DMS114 treated with DMSO at 0.1 percent for 48 hours (cell line): ENCODE measurements at regions not wholly inside any gene's neighbourhood (a gene's known extent, or its start where the extent isn't known, plus 50 kb on each side); places are given as distances from the start of the nearest gene placed in this dataset.
"Not testable (repeated sequence)": the region's sequence is repeated elsewhere in the genome, so short reads cannot be mapped to it uniquely, and the experiment has no call there.

Experiments used
- DNase-seq: peaks from one replicate; lab custom pipeline; 2025; ENCODE audit not compliant: unreplicated experiment; lab: John Stamatoyannopoulos, UW

GRCh38 chr5:155595791-155596190, 582.2 kb downstream of the KIF4B start:
- DNase-seq: no peak

GRCh38 chr5:155598552-155598951, 585.0 kb downstream of the KIF4B start:
- DNase-seq: no peak

- no peak for DNase-seq
Measured at GRCh38 chr5:155605920-155606319, 592.4 kb downstream of the KIF4B start.

GRCh38 chr5:155616779-155617392, 603.3 kb downstream of the KIF4B start:
- no peak for DNase-seq

GRCh38 chr5:155619688-155620087, 606.1 kb downstream of the KIF4B start:
- DNase-seq: no peak

GRCh38 chr5:155620821-155621410, 607.4 kb downstream of the KIF4B start:
- DNase-seq: no peak

- DNase-seq: no peak
Measured at GRCh38 chr5:155624597-155625241, 611.2 kb downstream of the KIF4B start.

GRCh38 chr5:155625315-155625714, 611.8 kb downstream of the KIF4B start:
- DNase-seq: no peak

GRCh38 chr5:155625897-155626543, 612.5 kb downstream of the KIF4B start:
- DNase-seq: no peak

GRCh38 chr5:155626592-155626991, 613.0 kb downstream of the KIF4B start:
- DNase-seq: no peak

GRCh38 chr5:155628346-155628745, 614.8 kb downstream of the KIF4B start:
- DNase-seq: no peak

- no peak for DNase-seq
Measured at GRCh38 chr5:155629597-155629996, 616.0 kb downstream of the KIF4B start.

GRCh38 chr5:155631116-155631515, 617.6 kb downstream of the KIF4B start:
- no peak for DNase-seq

- no peak for DNase-seq
Measured at GRCh38 chr5:155633338-155633957, 619.9 kb downstream of the KIF4B start.

GRCh38 chr5:155649666-155650065, 636.1 kb downstream of the KIF4B start:
- no peak for DNase-seq

GRCh38 chr5:155655569-155655968, 642.0 kb downstream of the KIF4B start:
- no peak for DNase-seq

- no peak for DNase-seq
Measured at GRCh38 chr5:155661859-155662258, 648.3 kb downstream of the KIF4B start.

GRCh38 chr5:155665361-155665760, 651.8 kb downstream of the KIF4B start:
- no peak for DNase-seq

GRCh38 chr5:155672001-155672400, 655.0 kb upstream of the SGCD start:
- DNase-seq: not testable (repeated sequence)

GRCh38 chr5:155676967-155677366, 650.0 kb upstream of the SGCD start:
- no peak for DNase-seq

GRCh38 chr5:155678371-155678770, 648.6 kb upstream of the SGCD start:
- DNase-seq: no peak

- no peak for DNase-seq
Measured at GRCh38 chr5:155679530-155679929, 647.4 kb upstream of the SGCD start.
